ENCODE measurements at regions not wholly inside any gene's neighbourhood (a gene's known extent, or its start where the extent isn't known, plus 50 kb on each side); places are given as distances from the start of the nearest gene placed in this dataset.

GRCh38 chr4:186481998-186482790 lies 73.2 kb downstream of the MTNR1A start:
- ATAC-seq, result no peak
- H3K27ac Mint-ChIP-seq, result no peak overlapping the region
- no peak for DNase-seq
- no peak overlapping the region for H3K4me3 Mint-ChIP-seq
- H3K27me3 Mint-ChIP-seq, result no peaks in the 10 kb centered on the region
- no peaks in the 10 kb centered on the region for H3K4me1 Mint-ChIP-seq
- H3K9me3 Mint-ChIP-seq, result no peaks in the 10 kb centered on the region

- peak overlapping the region in 1 of 2 donors; percentile 46 for H3K27ac Mint-ChIP-seq
- no peak overlapping the region for H3K4me3 Mint-ChIP-seq
- ATAC-seq (no peak), DNase-seq (no peak)
- no peaks in the 10 kb centered on the region for H3K27me3 Mint-ChIP-seq
- H3K4me1 Mint-ChIP-seq, result no peaks in the 10 kb centered on the region
- H3K9me3 Mint-ChIP-seq, result no peaks in the 10 kb centered on the region
Measured at GRCh38 chr4:186475202-186475601, 80.2 kb downstream of the MTNR1A start.

- H3K4me1 Mint-ChIP-seq, result no peaks in the 10 kb centered on the region
- no peaks in the 10 kb centered on the region for H3K27me3 Mint-ChIP-seq
- DNase-seq (no peak), ATAC-seq (no peak)
- no peak overlapping the region for H3K4me3 Mint-ChIP-seq
- no peak overlapping the region for H3K27ac Mint-ChIP-seq
- H3K9me3 Mint-ChIP-seq, result no peaks in the 10 kb centered on the region
Measured at GRCh38 chr4:186473933-186474332, 81.4 kb downstream of the MTNR1A start.

- no peak for ATAC-seq
Measured at GRCh38 chr4:186472948-186473347, 82.4 kb downstream of the MTNR1A start.

GRCh38 chr4:186471441-186471840 lies 83.9 kb downstream of the MTNR1A start:
- no peaks in the 10 kb centered on the region for H3K9me3 Mint-ChIP-seq
- no peak overlapping the region for H3K27ac Mint-ChIP-seq
- H3K4me1 Mint-ChIP-seq, result no peaks in the 10 kb centered on the region
- no peaks in the 10 kb centered on the region for H3K27me3 Mint-ChIP-seq
- ATAC-seq (no peak), DNase-seq (no peak)
- no peak overlapping the region for H3K4me3 Mint-ChIP-seq

More at GRCh38 chr4:186472948-186473347, 82.4 kb downstream of the MTNR1A start:
- Mint-ChIP-seq H3K9me3 (no peaks in the 10 kb centered on the region), H3K27me3 (no peaks in the 10 kb centered on the region), H3K4me1 (no peaks in the 10 kb centered on the region), H3K27ac (no peak overlapping the region), H3K4me3 (no peak overlapping the region)
- no peak for DNase-seq

GRCh38 chr4:186458050-186458449 lies 97.3 kb downstream of the MTNR1A start:
- Mint-ChIP-seq H3K4me1 (no peaks in the 10 kb centered on the region), H3K27ac (no peak overlapping the region), H3K4me3 (no peak overlapping the region), H3K9me3 (peaks cover 13 to 17% of the 10 kb centered on the region in 2 donors), H3K27me3 (peaks cover 12% of the 10 kb centered on the region)
- no peak for DNase-seq
- ATAC-seq, result no peak

GRCh38 chr4:186451982-186452381 lies 103.4 kb downstream of the MTNR1A start:
- Mint-ChIP-seq H3K27me3 (no peaks in the 10 kb centered on the region), H3K9me3 (peaks cover 28 to 33% of the 10 kb centered on the region in 2 donors), H3K4me3 (no peak overlapping the region), H3K4me1 (no peaks in the 10 kb centered on the region), H3K27ac (no peak overlapping the region)
- ATAC-seq, result no peak
- DNase-seq, result no peak

GRCh38 chr4:186449954-186450353 lies 105.4 kb downstream of the MTNR1A start:
- DNase-seq (no peak), ATAC-seq (no peak)
- Mint-ChIP-seq H3K4me3 (no peak overlapping the region), H3K4me1 (no peaks in the 10 kb centered on the region), H3K9me3 (peaks cover 28 to 33% of the 10 kb centered on the region in 2 donors), H3K27ac (no peak overlapping the region), H3K27me3 (no peaks in the 10 kb centered on the region)

- no peak overlapping the region for H3K27ac Mint-ChIP-seq
- H3K4me3 Mint-ChIP-seq, result no peak overlapping the region
- H3K27me3 Mint-ChIP-seq, result no peaks in the 10 kb centered on the region
- H3K9me3 Mint-ChIP-seq, result peaks cover 0 to 3% of the 10 kb centered on the region in 2 donors
- ATAC-seq (no peak), DNase-seq (no peak)
- no peaks in the 10 kb centered on the region for H3K4me1 Mint-ChIP-seq
Measured at GRCh38 chr4:186445040-186445439, 110.3 kb downstream of the MTNR1A start.

- ATAC-seq, result no peak
- Mint-ChIP-seq H3K27ac (no peak overlapping the region), H3K4me3 (no peak overlapping the region), H3K4me1 (no peaks in the 10 kb centered on the region), H3K9me3 (peaks cover 0 to 7% of the 10 kb centered on the region in 2 donors), H3K27me3 (no peaks in the 10 kb centered on the region)
- no peak for DNase-seq
Measured at GRCh38 chr4:186441502-186441901, 113.9 kb downstream of the MTNR1A start.

- H3K4me3 Mint-ChIP-seq, result no peak overlapping the region
- DNase-seq (no peak), ATAC-seq (no peak)
- no peak overlapping the region for H3K27ac Mint-ChIP-seq
- H3K9me3 Mint-ChIP-seq, result peaks cover 5 to 7% of the 10 kb centered on the region in 2 donors
- H3K4me1 Mint-ChIP-seq, result no peaks in the 10 kb centered on the region
- peaks cover 5% of the 10 kb centered on the region for H3K27me3 Mint-ChIP-seq
Measured at GRCh38 chr4:186428481-186428880, 126.9 kb downstream of the MTNR1A start.

GRCh38 chr4:186424745-186425144 lies 130.6 kb downstream of the MTNR1A start:
- no peak for ATAC-seq
- DNase-seq, result no peak
- Mint-ChIP-seq H3K27ac (no peak overlapping the region), H3K27me3 (peaks cover 13% of the 10 kb centered on the region), H3K9me3 (no peaks in the 10 kb centered on the region), H3K4me3 (no peak overlapping the region), H3K4me1 (no peaks in the 10 kb centered on the region)

GRCh38 chr4:186422296-186422695 lies 133.1 kb downstream of the MTNR1A start:
- peaks cover 13% of the 10 kb centered on the region for H3K27me3 Mint-ChIP-seq
- no peaks in the 10 kb centered on the region for H3K9me3 Mint-ChIP-seq
- no peak for ATAC-seq

GRCh38 chr4:186416451-186417060 lies 138.8 kb downstream of the MTNR1A start:
- no peak overlapping the region for H3K27ac Mint-ChIP-seq
- no peaks in the 10 kb centered on the region for H3K4me1 Mint-ChIP-seq
- peaks cover 8% of the 10 kb centered on the region for H3K27me3 Mint-ChIP-seq
- no peak for DNase-seq
- H3K4me3 Mint-ChIP-seq, result no peak overlapping the region
- ATAC-seq, result no peak
- no peaks in the 10 kb centered on the region for H3K9me3 Mint-ChIP-seq

More at GRCh38 chr4:186422296-186422695, 133.1 kb downstream of the MTNR1A start:
- no peak for DNase-seq
- H3K4me1 Mint-ChIP-seq, result no peaks in the 10 kb centered on the region
- H3K4me3 Mint-ChIP-seq, result no peak overlapping the region
- no peak overlapping the region for H3K27ac Mint-ChIP-seq

- no peak for ATAC-seq
- H3K9me3 Mint-ChIP-seq, result no peaks in the 10 kb centered on the region
- H3K4me3 Mint-ChIP-seq, result no peak overlapping the region
- H3K27me3 Mint-ChIP-seq, result no peaks in the 10 kb centered on the region
- no peak overlapping the region for H3K27ac Mint-ChIP-seq
- no peaks in the 10 kb centered on the region for H3K4me1 Mint-ChIP-seq
- no peak for DNase-seq
Measured at GRCh38 chr4:186414390-186414789, 141.0 kb downstream of the MTNR1A start.

- no peak for ATAC-seq
- peaks cover 8 to 9% of the 10 kb centered on the region in 2 donors for H3K9me3 Mint-ChIP-seq
- no peaks in the 10 kb centered on the region for H3K4me1 Mint-ChIP-seq
- H3K27me3 Mint-ChIP-seq, result peaks cover 14% of the 10 kb centered on the region
- no peak overlapping the region for H3K27ac Mint-ChIP-seq
- no peak overlapping the region for H3K4me3 Mint-ChIP-seq
- DNase-seq, result no peak
Measured at GRCh38 chr4:186405957-186406356, 140.0 kb downstream of the F11 start.
